DND-41 (cell line): ENCODE measurements at regions not wholly inside any gene's neighbourhood (a gene's known extent, or its start where the extent isn't known, plus 50 kb on each side); places are given as distances from the start of the nearest gene placed in this dataset.

Experiments used
- ATAC-seq: fragments of 200-7000 bp; cut with Tn5 transposase; 3 replicates; pipeline ENCODE4 v1.9.1; 2021; ENCODE audit warnings: low read depth; ENCODE audit not compliant: insufficient read depth
- DNase-seq: peaks from one replicate; pipeline ENCODE4 v3.0.0-alpha.2; 2020
- H2AFZ ChIP-seq: 2 replicates; pipeline ENCODE4 v1.6.0; 2012; ENCODE audit warnings: low read depth, low read length
- H3K27ac ChIP-seq: 2 replicates; pipeline ENCODE4 v1.5.1; 2012; ENCODE audit warnings: low read length, inconsistent platforms
- H3K27me3 ChIP-seq: fragments of 200-600 bp; sonication (generic); 2 replicates; pipeline ENCODE4 v1.6.0; 2012; ENCODE audit warnings: low read length, mild to moderate bottlenecking, inconsistent platforms; ENCODE audit not compliant: insufficient read depth, poor library complexity
- H3K36me3 ChIP-seq: 2 replicates; pipeline ENCODE4 v1.5.1; 2012; ENCODE audit warnings: low read length, inconsistent platforms; ENCODE audit not compliant: insufficient read depth
- H3K4me1 ChIP-seq: 2 replicates; pipeline ENCODE4 v1.5.1; 2012; ENCODE audit warnings: mild to moderate bottlenecking, low read length; ENCODE audit not compliant: insufficient read depth
- H3K4me2 ChIP-seq: 2 replicates; pipeline ENCODE4 v1.6.0; 2012; ENCODE audit warnings: mild to moderate bottlenecking, moderate library complexity, low read length, inconsistent platforms; ENCODE audit not compliant: insufficient read depth
- H3K4me3 ChIP-seq, 2 experiments: fragments of 200-600 bp in 1 of 2; shearing (Covaris generic) in 1 of 2; 2 replicates each; pipeline ENCODE4 v1.5.1; 2012 to 2016; ENCODE audit warnings: inconsistent platforms in 2 of 2, low read length in 2 of 2, mild to moderate bottlenecking in 2 of 2, low read depth in 1 of 2, moderate library complexity in 1 of 2
- H3K79me2 ChIP-seq: 2 replicates; pipeline ENCODE4 v1.6.0; 2012; ENCODE audit warnings: low read length, inconsistent platforms; ENCODE audit not compliant: insufficient read depth
- H3K9ac ChIP-seq: 2 replicates; pipeline ENCODE4 v1.6.0; 2012; ENCODE audit warnings: low read depth, mild to moderate bottlenecking, inconsistent platforms, low read length, moderate library complexity
- H3K9me3 ChIP-seq: 2 replicates; pipeline ENCODE4 v1.5.1; 2012; ENCODE audit warnings: low read length, moderate library complexity, mild to moderate bottlenecking, inconsistent platforms; ENCODE audit not compliant: insufficient read depth, severe bottlenecking
- H4K20me1 ChIP-seq: 2 replicates; pipeline ENCODE4 v1.6.0; 2012; ENCODE audit warnings: low read length; ENCODE audit not compliant: insufficient read depth
- CTCF ChIP-seq: IDR thresholded peaks from 2 replicates; pipeline ENCODE4 v1.5.1; 2012; ENCODE audit warnings: borderline replicate concordance, low read length, moderate library complexity, mild to moderate bottlenecking; ENCODE audit not compliant: poor library complexity, severe bottlenecking; ENCODE audit errors: extremely low read depth
- EZH2 ChIP-seq: IDR thresholded peaks from 3 replicates; pipeline ENCODE4 v1.6.1; 2012; ENCODE audit warnings: borderline replicate concordance, low read depth, mild to moderate bottlenecking, moderate library complexity, low read length, inconsistent platforms; ENCODE audit not compliant: severe bottlenecking

DNA sequence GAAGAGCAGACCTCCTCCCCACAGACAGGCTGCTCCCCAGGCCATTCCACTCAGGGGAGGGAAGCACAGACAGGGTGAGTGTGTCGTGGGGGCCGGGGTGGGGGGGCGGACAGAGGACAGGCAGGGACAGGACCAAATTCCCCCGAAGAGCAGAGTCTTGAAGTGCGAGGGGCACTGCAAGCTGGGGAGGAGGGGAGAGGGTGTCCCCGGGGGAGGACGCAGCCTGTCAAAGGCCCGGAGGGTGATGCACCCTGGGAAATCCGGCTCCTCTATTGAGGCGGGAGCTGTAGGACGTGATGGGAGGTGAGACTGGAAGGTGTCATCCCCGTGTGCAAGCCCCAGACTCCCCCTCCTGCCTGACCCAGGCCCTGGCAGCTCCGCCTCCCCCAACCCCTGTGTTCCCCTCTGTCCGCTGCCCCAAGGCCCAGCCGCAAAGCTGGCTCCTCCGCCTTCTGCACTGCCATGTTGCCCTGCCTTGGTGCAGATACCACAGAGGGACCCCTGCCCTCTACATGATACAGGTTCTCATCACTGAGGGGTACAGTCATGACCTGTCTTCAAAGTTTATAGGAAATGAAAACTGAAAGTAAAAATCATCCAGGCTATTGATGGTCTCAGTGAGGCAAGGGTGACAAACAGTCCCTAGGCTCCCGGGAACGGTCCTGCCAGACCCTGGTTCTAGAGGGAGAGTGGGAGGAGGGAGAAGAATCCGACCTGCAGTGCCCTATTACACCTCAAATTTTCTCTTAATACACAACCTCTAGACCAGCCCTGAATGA, 76.3 kb upstream of the IQSEC1 start:
- DNase-seq, result no peak
- H3K79me2 ChIP-seq, result no peaks in the 10 kb centered on the region
- H3K4me1 ChIP-seq, result peaks cover 5% of the 10 kb centered on the region; the same call in 1 of the 2 replicates
- no peak overlapping the region for H2AFZ ChIP-seq
- H3K27ac ChIP-seq, result no peak overlapping the region
- TF ChIP-seq EZH2 (no peak), CTCF (no peak)
- H3K4me3 ChIP-seq, result no peak overlapping the region
- no peaks in the 10 kb centered on the region for H3K9me3 ChIP-seq
- H3K9ac ChIP-seq, result no peak overlapping the region
- H4K20me1 ChIP-seq, result peaks cover 3% of the 10 kb centered on the region; the same call in 1 of the 2 replicates
- peak overlapping the region; percentile 31; the same call in 1 of the 2 replicates for H3K4me2 ChIP-seq
- H3K27me3 ChIP-seq, result no peaks in the 10 kb centered on the region
- ATAC-seq, result peak; percentile 84
- no peaks in the 10 kb centered on the region for H3K36me3 ChIP-seq

DNA sequence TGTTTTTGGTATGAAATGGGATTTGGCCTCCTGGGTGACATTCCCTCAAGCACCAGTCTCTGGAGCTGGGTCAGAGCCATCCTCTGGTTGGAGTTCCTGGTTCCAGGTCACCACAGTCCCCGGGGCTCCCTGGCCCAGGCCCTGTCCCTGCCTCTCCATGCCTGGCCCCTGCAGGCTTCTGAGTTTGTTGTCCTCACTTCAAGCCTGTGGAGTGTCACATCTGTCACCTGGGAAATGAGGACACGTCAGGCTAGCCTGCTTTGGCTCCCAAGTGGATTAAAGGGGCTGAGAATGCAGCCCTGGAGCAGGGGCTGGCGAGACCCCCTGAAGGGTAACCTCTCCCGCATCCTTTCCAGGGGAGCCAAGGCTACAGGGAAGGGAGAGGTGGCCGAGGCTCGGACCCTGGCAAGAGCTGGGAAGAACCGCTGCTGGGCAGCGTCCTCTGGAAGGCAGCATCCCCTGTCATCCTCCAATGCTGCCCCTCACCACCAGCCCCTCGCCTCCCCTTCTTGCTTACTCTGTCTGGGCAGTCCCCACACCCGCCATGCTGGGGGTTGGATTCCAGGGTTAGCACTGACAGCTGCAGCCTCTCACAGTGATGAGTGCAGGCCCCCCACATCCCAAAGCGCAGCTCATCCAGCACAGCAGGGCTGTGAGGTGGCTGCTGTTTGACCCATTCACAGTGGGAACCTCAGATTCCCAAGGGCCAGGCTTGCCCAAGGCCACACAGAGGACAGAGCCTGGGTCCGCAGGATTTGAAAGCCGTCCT, 75.5 kb upstream of the IQSEC1 start:
- TF ChIP-seq CTCF (no peak), EZH2 (no peak)
- H3K27ac ChIP-seq, result no peak overlapping the region
- ATAC-seq (no peak), DNase-seq (no peak)
- peaks cover 5% of the 10 kb centered on the region; the same call in 1 of the 2 replicates for H3K4me1 ChIP-seq
- H3K4me3 ChIP-seq, result no peak overlapping the region
- no peaks in the 10 kb centered on the region for H3K27me3 ChIP-seq
- H3K9ac ChIP-seq, result no peak overlapping the region
- no peaks in the 10 kb centered on the region for H3K79me2 ChIP-seq
- peaks cover 3% of the 10 kb centered on the region; the same call in 1 of the 2 replicates for H4K20me1 ChIP-seq
- no peak overlapping the region for H2AFZ ChIP-seq
- H3K4me2 ChIP-seq, result no peak overlapping the region
- H3K36me3 ChIP-seq, result no peaks in the 10 kb centered on the region
- no peaks in the 10 kb centered on the region for H3K9me3 ChIP-seq

GRCh38 chr3:13148126-13148525, 74.9 kb upstream of the IQSEC1 start:
- ATAC-seq (no peak), DNase-seq (no peak)
- Histone ChIP-seq H3K9ac (no peak overlapping the region), H3K36me3 (no peaks in the 10 kb centered on the region), H3K27ac (no peak overlapping the region), H3K4me2 (no peak overlapping the region), H4K20me1 (peaks cover 6% of the 10 kb centered on the region; the same call in 1 of the 2 replicates), H3K9me3 (no peaks in the 10 kb centered on the region), H3K4me3 (no peak overlapping the region), H3K4me1 (peaks cover 5% of the 10 kb centered on the region; the same call in 1 of the 2 replicates), H3K27me3 (no peaks in the 10 kb centered on the region), H3K79me2 (no peaks in the 10 kb centered on the region), H2AFZ (no peak overlapping the region)
- TF ChIP-seq CTCF, result no peak
- TF ChIP-seq EZH2, result no peak
